ENCODE measurements at regions not wholly inside any gene's neighbourhood (a gene's known extent, or its start where the extent isn't known, plus 50 kb on each side); places are given as distances from the start of the nearest gene placed in this dataset.

GRCh38 chr5:85823462-85824426 lies 794.0 kb upstream of the COX7C start:
- Histone ChIP-seq H3K27me3 (no peaks in the 10 kb centered on the region), H3K36me3 (no peaks in the 10 kb centered on the region), H3K4me3 (no peak overlapping the region), H3K4me1 (no peaks in the 10 kb centered on the region), H3K27ac (no peak overlapping the region), H3K9me3 (no peaks in the 10 kb centered on the region)
- DNase-seq (ENCODE audit: low spot score in 2 of 2), result no peak
- no peak for TF ChIP-seq POLR2A (IDR thresholded peaks at IDR 0.05)
- no peak for TF ChIP-seq EP300 (IDR thresholded peaks at IDR 0.05)
- 41% methylated on average over 6 of the region's 6 CpGs for WGBS

- Histone ChIP-seq H3K9me3 (peaks cover 3% of the 10 kb centered on the region), H3K4me3 (no peak overlapping the region), H3K27ac (no peak overlapping the region), H3K36me3 (no peaks in the 10 kb centered on the region), H3K27me3 (no peaks in the 10 kb centered on the region), H3K4me1 (no peaks in the 10 kb centered on the region)
- 72% methylated on average over 5 of the region's 5 CpGs for WGBS
- TF ChIP-seq EP300 (IDR thresholded peaks at IDR 0.05) (no peak), POLR2AphosphoS5 (IDR thresholded peaks at IDR 0.05) (no peak), CTCF (IDR thresholded peaks at IDR 0.05) (no peak), POLR2A (IDR thresholded peaks at IDR 0.05) (no peak)
- no peak for DNase-seq (ENCODE audit: low spot score in 2 of 2)
Observed at GRCh38 chr5:85838781-85839180, 779.0 kb upstream of the COX7C start.

GRCh38 chr5:85841653-85842052 lies 776.1 kb upstream of the COX7C start:
- WGBS, result 66% methylated on average over 2 of the region's 2 CpGs
- H3K4me3 ChIP-seq, result no peak overlapping the region
- no peaks in the 10 kb centered on the region for H3K4me1 ChIP-seq
- no peak for DNase-seq (ENCODE audit: low spot score in 2 of 2)
- H3K27me3 ChIP-seq, result no peaks in the 10 kb centered on the region
- no peak overlapping the region for H3K27ac ChIP-seq
- TF ChIP-seq EP300 (IDR thresholded peaks at IDR 0.05) (no peak), POLR2AphosphoS5 (IDR thresholded peaks at IDR 0.05) (no peak), CTCF (IDR thresholded peaks at IDR 0.05) (no peak), POLR2A (IDR thresholded peaks at IDR 0.05) (no peak)
- no peaks in the 10 kb centered on the region for H3K36me3 ChIP-seq
- H3K9me3 ChIP-seq, result peaks cover 7% of the 10 kb centered on the region

- no peak overlapping the region for H3K27ac ChIP-seq
- H3K9me3 ChIP-seq, result peaks cover 7% of the 10 kb centered on the region
- H3K4me1 ChIP-seq, result no peaks in the 10 kb centered on the region
- H3K36me3 ChIP-seq, result no peaks in the 10 kb centered on the region
- H3K4me3 ChIP-seq, result no peak overlapping the region
- DNase-seq (ENCODE audit: low spot score in 2 of 2), result no peak
- no peaks in the 10 kb centered on the region for H3K27me3 ChIP-seq
- 89% methylated on average over 10 of the region's 11 CpGs for WGBS
- no peak for TF ChIP-seq POLR2A (IDR thresholded peaks at IDR 0.05)
- TF ChIP-seq POLR2AphosphoS5 (IDR thresholded peaks at IDR 0.05), result no peak
- TF ChIP-seq EP300 (IDR thresholded peaks at IDR 0.05), result no peak
- TF ChIP-seq CTCF (IDR thresholded peaks at IDR 0.05), result no peak
Observed at GRCh38 chr5:85843535-85843934, 774.2 kb upstream of the COX7C start.

- 80% methylated on average over 4 of the region's 4 CpGs for WGBS
- H3K27ac ChIP-seq, result no peak overlapping the region
- H3K4me3 ChIP-seq, result no peak overlapping the region
- DNase-seq (ENCODE audit: low spot score in 2 of 2), result no peak
- no peaks in the 10 kb centered on the region for H3K27me3 ChIP-seq
- no peak for TF ChIP-seq CTCF (IDR thresholded peaks at IDR 0.05)
- no peak for TF ChIP-seq POLR2AphosphoS5 (IDR thresholded peaks at IDR 0.05)
- no peak for TF ChIP-seq EP300 (IDR thresholded peaks at IDR 0.05)
- no peak for TF ChIP-seq POLR2A (IDR thresholded peaks at IDR 0.05)
- peaks cover 4% of the 10 kb centered on the region for H3K9me3 ChIP-seq
- H3K4me1 ChIP-seq, result no peaks in the 10 kb centered on the region
- H3K36me3 ChIP-seq, result no peaks in the 10 kb centered on the region
Observed at GRCh38 chr5:85849411-85849810, 768.3 kb upstream of the COX7C start.
